CD4-positive, alpha-beta T cell (primary cell): ENCODE measurements at regions not wholly inside any gene's neighbourhood (a gene's known extent, or its start where the extent isn't known, plus 50 kb on each side); places are given as distances from the start of the nearest gene placed in this dataset.

Experiments
- ATAC-seq: fragments of 200-7000 bp; cut with Tn5 transposase; one replicate; pipeline ENCODE4 v1.10.0; 2022; ENCODE audit warnings: mild to moderate bottlenecking; ENCODE audit not compliant: poor library complexity
- CTCF ChIA-PET: fragments of 350-600 bp; sonication (Branson Sonifier 250); formaldehyde crosslinking; loops from one replicate; lab custom pipeline; 2021; ENCODE audit warnings: antibody characterized with exemption, inconsistent platforms; lab: Charles Lee
- POLR2A ChIA-PET: fragments of 350-600 bp; sonication (Branson Sonifier 250); formaldehyde crosslinking; loops from one replicate; lab custom pipeline; 2021; ENCODE audit warnings: antibody characterized with exemption, inconsistent platforms; lab: Charles Lee
- DNase-seq, 14 experiments: peaks; one replicate each; pipeline ENCODE4 v3.0.0-alpha.2; 2013 to 2020; ENCODE audit warnings: mixed read lengths in 2 of 14
- H3K27ac ChIP-seq, 2 donors: one replicate each; pipeline versions ENCODE4 v1.5.1 to v1.7.0; 2013; ENCODE audit warnings: low read length in 2 of 2, low read depth in 1 of 2, mild to moderate bottlenecking in 1 of 2
- H3K27me3 ChIP-seq, 2 experiments: 1 replicate in 1 of 2; 2 replicates in 1 of 2; pipeline versions ENCODE4 v1.6.1 to v1.7.0; 2013; ENCODE audit warnings: low read length in 2 of 2, control low read depth in 1 of 2, mild to moderate bottlenecking in 1 of 2, moderate library complexity in 1 of 2; ENCODE audit not compliant: insufficient read depth in 2 of 2, control insufficient read depth in 1 of 2
- H3K36me3 ChIP-seq: one replicate; pipeline ENCODE4 v1.6.1; 2013; ENCODE audit warnings: low read length, control low read depth; ENCODE audit not compliant: insufficient read depth
- H3K4me1 ChIP-seq: one replicate; pipeline ENCODE4 v1.6.1; 2013; ENCODE audit warnings: low read length, control low read depth; ENCODE audit not compliant: insufficient read depth
- H3K4me3 ChIP-seq: one replicate; pipeline ENCODE4 v1.5.1; 2013; ENCODE audit warnings: mild to moderate bottlenecking, low read length, moderate library complexity
- H3K9me3 ChIP-seq, 2 experiments: 1 replicate in 1 of 2; 2 replicates in 1 of 2; pipeline versions ENCODE4 v1.6.1 to v1.7.0; 2013; ENCODE audit warnings: low read length in 2 of 2, mild to moderate bottlenecking in 2 of 2, control low read depth in 1 of 2, moderate library complexity in 1 of 2; ENCODE audit not compliant: control insufficient read depth in 1 of 2, insufficient read depth in 1 of 2
- H3K27ac Mint-ChIP-seq: one replicate; pipeline ENCODE4 v1.8.0; 2020; ENCODE audit warnings: mixed read lengths
- H3K27me3 Mint-ChIP-seq: one replicate; pipeline ENCODE4 v1.8.0; 2021; ENCODE audit warnings: mixed read lengths
- H3K36me3 Mint-ChIP-seq: one replicate; pipeline ENCODE4 v1.8.0; 2021; ENCODE audit warnings: low read depth, mixed read lengths
- H3K4me1 Mint-ChIP-seq: one replicate; pipeline ENCODE4 v1.8.0; 2021; ENCODE audit warnings: low read depth, mixed read lengths
- H3K4me3 Mint-ChIP-seq: one replicate; pipeline ENCODE4 v1.8.0; 2020; ENCODE audit warnings: mild to moderate bottlenecking, mixed read lengths
- H3K9me3 Mint-ChIP-seq: one replicate; pipeline ENCODE4 v1.8.0; 2020; ENCODE audit warnings: mixed read lengths
- intact Hi-C, 2 experiments: fragments of 100-400 bp; cut with DNase I in 1 of 2; cut with micrococcal nuclease in 1 of 2; formaldehyde crosslinking; loops; one replicate each; pipeline versions ENCODE4 v1.15.1 to v1.9.0; 2023 to 2025; cut with DNase I, micrococcal nuclease
- TF ChIP-seq, protein P1 (sequence below): fragments of 200-600 bp; IDR thresholded peaks from one replicate; pipeline ENCODE4 v1.8.0; 2022; ENCODE audit warnings: antibody characterized with exemption, mild to moderate bottlenecking

DNA sequence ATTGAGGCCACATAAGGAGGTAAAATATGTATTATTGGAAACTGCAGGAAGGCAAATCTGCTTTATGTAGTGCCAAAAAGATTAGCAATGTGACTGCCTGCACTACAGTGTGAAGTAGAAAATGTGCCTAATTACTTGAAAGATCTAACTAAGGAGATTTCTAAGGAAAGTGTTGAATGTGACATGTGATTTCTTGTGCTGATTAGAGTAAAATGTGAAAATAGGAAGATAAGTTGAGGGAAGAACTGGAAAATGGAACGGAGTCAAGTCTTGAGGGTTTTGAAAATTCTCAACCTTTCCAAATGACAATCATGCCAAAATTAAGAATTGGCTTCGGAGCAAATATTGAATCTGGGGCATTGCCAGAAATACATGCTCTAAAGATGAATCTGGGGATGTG is 209.5 kb upstream of the SPOCK3 start:
- H3K4me1 ChIP-seq = no peaks in the 10 kb centered on the region
- POLR2A ChIA-PET = no interaction called here
- H3K27me3 ChIP-seq = no peaks in the 10 kb centered on the region
- H3K36me3 Mint-ChIP-seq = no peaks in the 10 kb centered on the region
- H3K9me3 Mint-ChIP-seq = peaks cover 4% of the 10 kb centered on the region
- H3K27ac Mint-ChIP-seq = no peak overlapping the region
- intact Hi-C loops = no loop called here
- no peaks in the 10 kb centered on the region for H3K9me3 ChIP-seq
- no peaks in the 10 kb centered on the region for H3K36me3 ChIP-seq
- H3K4me3 Mint-ChIP-seq = no peak overlapping the region
- CTCF ChIA-PET = no interaction called here
- no peaks in the 10 kb centered on the region for H3K27me3 Mint-ChIP-seq
- no peak overlapping the region for H3K27ac ChIP-seq
- DNase-seq (no peak), ATAC-seq (no peak)
- TF ChIP-seq, protein P1, sequence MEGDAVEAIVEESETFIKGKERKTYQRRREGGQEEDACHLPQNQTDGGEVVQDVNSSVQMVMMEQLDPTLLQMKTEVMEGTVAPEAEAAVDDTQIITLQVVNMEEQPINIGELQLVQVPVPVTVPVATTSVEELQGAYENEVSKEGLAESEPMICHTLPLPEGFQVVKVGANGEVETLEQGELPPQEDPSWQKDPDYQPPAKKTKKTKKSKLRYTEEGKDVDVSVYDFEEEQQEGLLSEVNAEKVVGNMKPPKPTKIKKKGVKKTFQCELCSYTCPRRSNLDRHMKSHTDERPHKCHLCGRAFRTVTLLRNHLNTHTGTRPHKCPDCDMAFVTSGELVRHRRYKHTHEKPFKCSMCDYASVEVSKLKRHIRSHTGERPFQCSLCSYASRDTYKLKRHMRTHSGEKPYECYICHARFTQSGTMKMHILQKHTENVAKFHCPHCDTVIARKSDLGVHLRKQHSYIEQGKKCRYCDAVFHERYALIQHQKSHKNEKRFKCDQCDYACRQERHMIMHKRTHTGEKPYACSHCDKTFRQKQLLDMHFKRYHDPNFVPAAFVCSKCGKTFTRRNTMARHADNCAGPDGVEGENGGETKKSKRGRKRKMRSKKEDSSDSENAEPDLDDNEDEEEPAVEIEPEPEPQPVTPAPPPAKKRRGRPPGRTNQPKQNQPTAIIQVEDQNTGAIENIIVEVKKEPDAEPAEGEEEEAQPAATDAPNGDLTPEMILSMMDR = no peak
- H3K4me3 ChIP-seq = no peak overlapping the region
- no peaks in the 10 kb centered on the region for H3K4me1 Mint-ChIP-seq

DNA sequence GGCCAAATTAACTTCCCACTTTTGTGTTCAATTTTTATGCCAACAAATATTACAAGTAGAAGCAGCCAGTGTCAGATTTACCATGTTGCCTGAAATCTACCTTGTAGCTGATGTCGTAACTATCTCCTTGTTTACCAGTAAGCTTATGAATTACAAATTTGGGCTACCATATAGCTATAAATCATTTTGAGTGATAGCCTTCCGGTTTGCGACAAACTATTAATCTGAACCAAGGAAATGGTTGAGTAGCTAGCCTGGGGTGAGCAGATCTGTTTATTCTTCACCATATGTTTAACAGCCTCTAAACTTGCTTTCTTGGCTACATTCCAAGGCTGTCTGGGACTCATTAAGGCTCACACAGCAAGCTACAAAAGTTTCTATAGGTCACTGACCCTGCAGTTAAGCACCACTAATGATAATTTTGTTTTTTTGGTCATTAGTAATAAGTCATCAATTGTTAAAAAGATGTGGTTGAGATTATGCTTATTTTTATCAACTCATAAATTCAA is 218.7 kb upstream of the SPOCK3 start:
- POLR2A ChIA-PET = no interaction called here
- Mint-ChIP-seq H3K36me3 (no peaks in the 10 kb centered on the region), H3K4me3 (no peak overlapping the region), H3K9me3 (no peaks in the 10 kb centered on the region), H3K27me3 (no peaks in the 10 kb centered on the region), H3K4me1 (no peaks in the 10 kb centered on the region), H3K27ac (no peak overlapping the region)
- DNase-seq (no peak), ATAC-seq (no peak)
- Histone ChIP-seq H3K9me3 (no peaks in the 10 kb centered on the region), H3K4me3 (no peak overlapping the region), H3K36me3 (no peaks in the 10 kb centered on the region), H3K27me3 (no peaks in the 10 kb centered on the region), H3K4me1 (no peaks in the 10 kb centered on the region), H3K27ac (no peak overlapping the region)
- intact Hi-C loops = no loop called here
- CTCF ChIA-PET = no interaction called here
- TF ChIP-seq, protein P1 = no peak

DNA sequence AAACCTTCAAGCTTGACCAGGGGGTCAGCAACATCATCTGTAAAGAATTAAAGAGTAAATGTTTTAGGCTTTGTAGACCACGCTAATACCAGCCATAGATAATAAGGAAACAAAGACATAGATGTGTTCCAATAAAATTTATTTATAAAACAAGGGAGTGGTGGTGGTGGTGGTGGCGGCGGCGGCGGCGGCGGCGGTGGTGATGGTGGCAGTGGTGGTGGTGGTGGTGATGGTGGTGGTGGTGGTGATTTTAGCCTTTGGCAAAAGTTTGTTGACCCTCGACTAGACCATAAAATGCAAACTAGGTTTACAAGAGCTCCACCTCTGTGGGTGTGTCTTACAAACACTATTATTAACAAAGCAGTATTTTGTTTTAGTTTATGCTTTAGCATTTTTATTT is 222.3 kb upstream of the SPOCK3 start:
- H3K9me3 ChIP-seq = no peaks in the 10 kb centered on the region
- no peaks in the 10 kb centered on the region for H3K4me1 ChIP-seq
- Mint-ChIP-seq H3K4me3 (no peak overlapping the region), H3K36me3 (no peaks in the 10 kb centered on the region), H3K27me3 (no peaks in the 10 kb centered on the region), H3K27ac (no peak overlapping the region), H3K9me3 (no peaks in the 10 kb centered on the region), H3K4me1 (no peaks in the 10 kb centered on the region)
- ATAC-seq = no peak
- H3K36me3 ChIP-seq = no peaks in the 10 kb centered on the region
- ChIA-PET POLR2A (no interaction called here), CTCF (no interaction called here)
- no peaks in the 10 kb centered on the region for H3K27me3 ChIP-seq
- no peak overlapping the region for H3K27ac ChIP-seq
- TF ChIP-seq, protein P1 = no peak
- no peak overlapping the region for H3K4me3 ChIP-seq
- DNase-seq = no peak
- intact Hi-C loops = no loop called here
